Upper lobe of left lung (tissue), 6 donors: ENCODE measurements at regions not wholly inside any gene's neighbourhood (a gene's known extent, or its start where the extent isn't known, plus 50 kb on each side); places are given as distances from the start of the nearest gene placed in this dataset.
A peak's percentile ranks its signal among the peaks of the same experiment; 100 is the strongest.

ENCODE experiments used
- ATAC-seq, 2 donors: fragments of 200-7000 bp; cut with Tn5 transposase; one replicate each; pipeline ENCODE4 v1.9.1; 2022; ENCODE audit warnings: mild to moderate bottlenecking in 2 of 2, moderate library complexity in 2 of 2; ENCODE audit not compliant: low FRiP score in 2 of 2
- DNase-seq, 2 donors: peaks; one replicate each; pipeline ENCODE4 v3.0.0-alpha.2; 2019 to 2020
- H3K27ac ChIP-seq, 4 donors: fragments of 200-600 bp; sonication (generic); one replicate each; pipeline ENCODE4 v1.5.1; 2016 to 2019
- H3K27me3 ChIP-seq, 4 donors: fragments of 200-600 bp; sonication (generic); one replicate each; pipeline ENCODE4 v1.5.1; 2017 to 2019
- H3K36me3 ChIP-seq, 4 donors: fragments of 200-600 bp; sonication (generic); one replicate each; pipeline ENCODE4 v1.5.1; 2016 to 2019
- H3K4me1 ChIP-seq, 4 donors: fragments of 200-600 bp; sonication (generic); one replicate each; pipeline ENCODE4 v1.5.1; 2018 to 2019
- H3K4me3 ChIP-seq, 4 donors: fragments of 200-600 bp; sonication (generic); one replicate each; pipeline ENCODE4 v1.5.1; 2017 to 2019; ENCODE audit warnings: mild to moderate bottlenecking in 2 of 4, moderate library complexity in 1 of 4
- H3K9me3 ChIP-seq, 4 donors: fragments of 200-600 bp; sonication (generic); one replicate each; pipeline ENCODE4 v1.5.1; 2018 to 2019
- EP300 ChIP-seq, 4 donors: sonication (generic); formaldehyde crosslinking; IDR thresholded peaks; one replicate each; pipeline ENCODE4 v1.5.1; 2017; ENCODE audit warnings: antibody characterized with exemption in 4 of 4, control low read depth in 2 of 4
- POLR2A ChIP-seq, 4 donors: fragments of 450-650 bp; IDR thresholded peaks; one replicate each; pipeline ENCODE4 v1.5.1; 2016 to 2017; ENCODE audit warnings: antibody characterized with exemption in 4 of 4, mild to moderate bottlenecking in 2 of 4
- POLR2AphosphoS5 ChIP-seq, 2 donors: sonication (generic); formaldehyde crosslinking; IDR thresholded peaks; one replicate each; pipeline ENCODE4 v1.5.1; 2017; ENCODE audit warnings: antibody characterized with exemption in 2 of 2
- WGBS, 2 donors: methylation state at CpG; one replicate each; pipeline ENCODE4 v1.1.5; 2017 to 2018; 5-methylcytosine and 5-hydroxymethylcytosine counted together
- TF ChIP-seq, protein P1 (sequence below), 6 experiments: fragments of 450-650 bp in 4 of 6; fragments of 200-600 bp in 2 of 6; sonication (generic) in 2 of 6; IDR thresholded peaks; one replicate each; pipeline ENCODE4 v1.5.1; 2016 to 2019; ENCODE audit warnings: antibody characterized with exemption in 6 of 6
- donor health status: DM: no; HTN: no; CAD: no; lungs with moderate emphysema.
- donor health status: DM: no; HTN: yes; CAD: no; lungs with severe emphysema.

- Histone ChIP-seq H3K27ac (no peak overlapping the region), H3K9me3 (no peaks in the 10 kb centered on the region), H3K4me1 (no peaks in the 10 kb centered on the region), H3K36me3 (no peaks in the 10 kb centered on the region), H3K4me3 (no peak overlapping the region), H3K27me3 (no peaks in the 10 kb centered on the region)
- no peak for TF ChIP-seq EP300 (IDR thresholded peaks at IDR 0.05)
- TF ChIP-seq, protein P1, sequence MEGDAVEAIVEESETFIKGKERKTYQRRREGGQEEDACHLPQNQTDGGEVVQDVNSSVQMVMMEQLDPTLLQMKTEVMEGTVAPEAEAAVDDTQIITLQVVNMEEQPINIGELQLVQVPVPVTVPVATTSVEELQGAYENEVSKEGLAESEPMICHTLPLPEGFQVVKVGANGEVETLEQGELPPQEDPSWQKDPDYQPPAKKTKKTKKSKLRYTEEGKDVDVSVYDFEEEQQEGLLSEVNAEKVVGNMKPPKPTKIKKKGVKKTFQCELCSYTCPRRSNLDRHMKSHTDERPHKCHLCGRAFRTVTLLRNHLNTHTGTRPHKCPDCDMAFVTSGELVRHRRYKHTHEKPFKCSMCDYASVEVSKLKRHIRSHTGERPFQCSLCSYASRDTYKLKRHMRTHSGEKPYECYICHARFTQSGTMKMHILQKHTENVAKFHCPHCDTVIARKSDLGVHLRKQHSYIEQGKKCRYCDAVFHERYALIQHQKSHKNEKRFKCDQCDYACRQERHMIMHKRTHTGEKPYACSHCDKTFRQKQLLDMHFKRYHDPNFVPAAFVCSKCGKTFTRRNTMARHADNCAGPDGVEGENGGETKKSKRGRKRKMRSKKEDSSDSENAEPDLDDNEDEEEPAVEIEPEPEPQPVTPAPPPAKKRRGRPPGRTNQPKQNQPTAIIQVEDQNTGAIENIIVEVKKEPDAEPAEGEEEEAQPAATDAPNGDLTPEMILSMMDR (IDR thresholded peaks at IDR 0.05) = no peak
- no peak for TF ChIP-seq POLR2A (IDR thresholded peaks at IDR 0.05)
- no peak for TF ChIP-seq POLR2AphosphoS5 (IDR thresholded peaks at IDR 0.05)
- 89 to 95% methylated on average over 3 of the region's 3 CpGs for WGBS, 2 donors
- DNase-seq (no peak), ATAC-seq (no peak)
Measured at GRCh38 chr16:64060631-64061030, 1061.2 kb downstream of the CDH11 start.

- no peaks in the 10 kb centered on the region for H3K36me3 ChIP-seq
- no peaks in the 10 kb centered on the region for H3K27me3 ChIP-seq
- no peak for DNase-seq
- no peak overlapping the region for H3K27ac ChIP-seq
- H3K9me3 ChIP-seq = no peaks in the 10 kb centered on the region
- ATAC-seq = no peak
- 85 to 89% methylated on average over 3 of the region's 3 CpGs for WGBS, 2 donors
- no peaks in the 10 kb centered on the region for H3K4me1 ChIP-seq
- H3K4me3 ChIP-seq = no peak overlapping the region
- TF ChIP-seq EP300 (IDR thresholded peaks at IDR 0.05) (no peak), POLR2A (IDR thresholded peaks at IDR 0.05) (no peak), POLR2AphosphoS5 (IDR thresholded peaks at IDR 0.05) (no peak)
- TF ChIP-seq, protein P1 (IDR thresholded peaks at IDR 0.05) = no peak
Measured at GRCh38 chr16:64058685-64059084, 1063.2 kb downstream of the CDH11 start.

GRCh38 chr16:64051824-64052223 lies 1070.0 kb downstream of the CDH11 start:
- H3K27me3 ChIP-seq = no peaks in the 10 kb centered on the region
- no peaks in the 10 kb centered on the region for H3K4me1 ChIP-seq
- ATAC-seq = no peak
- no peak for DNase-seq
- no peak overlapping the region for H3K27ac ChIP-seq
- H3K4me3 ChIP-seq = no peak overlapping the region
- TF ChIP-seq, protein P1 (IDR thresholded peaks at IDR 0.05) = peak in 3 of 6 experiments; percentile 11 to 23 (median 17)
- TF ChIP-seq POLR2AphosphoS5 (IDR thresholded peaks at IDR 0.05) = no peak
- no peaks in the 10 kb centered on the region for H3K36me3 ChIP-seq
- peaks cover 0 to 6% (median 0%) of the 10 kb centered on the region in 4 donors for H3K9me3 ChIP-seq

DNA sequence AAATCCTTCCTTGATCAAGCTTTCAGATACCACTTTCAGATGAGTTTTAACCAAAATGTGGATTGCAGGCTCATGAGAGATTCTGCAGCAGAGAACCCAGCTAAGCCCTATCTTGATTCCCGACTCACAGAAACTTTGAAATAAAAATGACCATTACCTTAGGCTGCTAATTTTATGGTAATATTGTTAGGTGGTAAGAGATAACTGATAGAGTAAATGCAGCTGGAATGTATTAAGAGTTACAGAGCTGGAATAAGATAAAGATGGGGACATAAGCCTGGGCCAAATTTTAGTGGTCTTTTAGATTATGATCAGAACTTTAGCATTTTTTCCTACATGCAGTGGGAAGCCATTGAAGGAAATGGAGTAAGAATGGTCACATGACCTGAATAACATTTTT lies 1074.0 kb downstream of the CDH11 start:
- H3K9me3 ChIP-seq = peaks cover 0 to 6% (median 0%) of the 10 kb centered on the region in 4 donors
- no peak overlapping the region for H3K27ac ChIP-seq
- TF ChIP-seq POLR2AphosphoS5 (IDR thresholded peaks at IDR 0.05) (no peak), EP300 (IDR thresholded peaks at IDR 0.05) (no peak), POLR2A (IDR thresholded peaks at IDR 0.05) (no peak)
- TF ChIP-seq, protein P1 (IDR thresholded peaks at IDR 0.05) = no peak
- no peak for DNase-seq
- no peaks in the 10 kb centered on the region for H3K4me1 ChIP-seq
- H3K36me3 ChIP-seq = no peaks in the 10 kb centered on the region
- no peak for ATAC-seq
- no peaks in the 10 kb centered on the region for H3K27me3 ChIP-seq
- H3K4me3 ChIP-seq = no peak overlapping the region
- WGBS, 2 donors = 79 to 93% methylated on average over 1 of the region's 1 CpG

- Histone ChIP-seq H3K27ac (no peak overlapping the region), H3K36me3 (no peaks in the 10 kb centered on the region), H3K27me3 (no peaks in the 10 kb centered on the region), H3K9me3 (no peaks in the 10 kb centered on the region), H3K4me3 (no peak overlapping the region), H3K4me1 (no peaks in the 10 kb centered on the region)
- WGBS, 2 donors = 95 to 97% methylated on average over 1 of the region's 1 CpG
- TF ChIP-seq EP300 (IDR thresholded peaks at IDR 0.05) = no peak
- TF ChIP-seq, protein P1 (IDR thresholded peaks at IDR 0.05) = no peak
- no peak for TF ChIP-seq POLR2AphosphoS5 (IDR thresholded peaks at IDR 0.05)
- TF ChIP-seq POLR2A (IDR thresholded peaks at IDR 0.05) = no peak
- ATAC-seq (no peak), DNase-seq (no peak)
Measured at GRCh38 chr16:64047207-64047606, 1074.7 kb downstream of the CDH11 start.
